ENCODE measurements at regions not wholly inside any gene's neighbourhood (a gene's known extent, or its start where the extent isn't known, plus 50 kb on each side); places are given as distances from the start of the nearest gene placed in this dataset.

- Histone ChIP-seq H3K27me3 (ENCODE audit: control insufficient read depth in 1 of 2, insufficient read depth in 2 of 2, low read length in 2 of 2) (no peaks in the 10 kb centered on the region; a peak in 1 of 5 replicates), H3K27ac (ENCODE audit: extremely low read length, insufficient read depth, low read length) (no peak overlapping the region), H3K4me1 (ENCODE audit: insufficient read depth, low read length) (no peaks in the 10 kb centered on the region), H2AFZ (ENCODE audit: low read length) (no peak overlapping the region), H3K36me3 (replicated peaks in 1 of 2; ENCODE audit: control insufficient read depth in 1 of 2, insufficient read depth in 2 of 2, low read length in 2 of 2) (no peaks in the 10 kb centered on the region), H4K20me1 (ENCODE audit: insufficient read depth, low read length) (no peaks in the 10 kb centered on the region), H3K79me2 (ENCODE audit: insufficient read depth, low read length) (no peaks in the 10 kb centered on the region), H3K4me2 (ENCODE audit: low read depth, low read length) (no peak overlapping the region), H3K4me3 (replicated peaks in 1 of 3; ENCODE audit: insufficient read depth in 1 of 3, low read depth in 2 of 3, low read length in 3 of 3) (no peak overlapping the region), H3K9ac (ENCODE audit: insufficient read depth, low read depth, low read length) (no peak overlapping the region), H3K9me3 (ENCODE audit: low read length) (no peaks in the 10 kb centered on the region)
- DNase-seq (ENCODE audit: low spot score) = no peak
- WGBS (ENCODE audit: low lambda C conversion rate) = 8% methylated on average over 7 of the region's 7 CpGs
- in situ Hi-C loops (cut with HindIII; ENCODE audit: extremely low pct_ligation_motif_present, low pct_unique_long_range_greater_than_20kb) (no loop called here), intact Hi-C loops (cut with micrococcal nuclease; ENCODE audit: unreplicated experiment) (no loop called here)
- no TSS peak for BruUV-seq (replicated peaks)
- no peak for FAIRE-seq
- ChIA-PET CTCF (ENCODE audit: low intra/inter-chr PET ratio, low total read pairs) (no interaction called here), POLR2A (no interaction called here)
- ATAC-seq = no peak
- TF ChIP-seq TEAD3 (CRISPR knock-in tag; optimal IDR thresholded peaks at IDR 0.05; ENCODE audit: borderline replicate concordance) = no peak
- TF ChIP-seq ZMYM3 (CRISPR knock-in tag; IDR thresholded peaks at IDR 0.05) = no peak
- no peak for TF ChIP-seq ZNF407 (CRISPR knock-in tag; IDR thresholded peaks at IDR 0.05; ENCODE audit: not compliant biosample characterization)
- no peak for TF ChIP-seq TCF12 (IDR thresholded peaks at IDR 0.05)
- TF ChIP-seq TCF12 (CRISPR knock-in tag; IDR thresholded peaks at IDR 0.05) = no peak
- TF ChIP-seq RERE (CRISPR knock-in tag; IDR thresholded peaks at IDR 0.05; ENCODE audit: low read depth) = no peak
- no peak for TF ChIP-seq ZNF263 (CRISPR knock-in tag; IDR thresholded peaks at IDR 0.05)
- TF ChIP-seq IKZF5 (CRISPR knock-in tag; IDR thresholded peaks at IDR 0.05) = no peak
- TF ChIP-seq LBX2 (CRISPR knock-in tag; IDR thresholded peaks at IDR 0.05; ENCODE audit: borderline replicate concordance) = no peak
Measured at GRCh38 chr12:105561546-105562198, 231.2 kb downstream of the C12orf75 start.
